ENCODE measurements at regions not wholly inside any gene's neighbourhood (a gene's known extent, or its start where the extent isn't known, plus 50 kb on each side); places are given as distances from the start of the nearest gene placed in this dataset.

DNA sequence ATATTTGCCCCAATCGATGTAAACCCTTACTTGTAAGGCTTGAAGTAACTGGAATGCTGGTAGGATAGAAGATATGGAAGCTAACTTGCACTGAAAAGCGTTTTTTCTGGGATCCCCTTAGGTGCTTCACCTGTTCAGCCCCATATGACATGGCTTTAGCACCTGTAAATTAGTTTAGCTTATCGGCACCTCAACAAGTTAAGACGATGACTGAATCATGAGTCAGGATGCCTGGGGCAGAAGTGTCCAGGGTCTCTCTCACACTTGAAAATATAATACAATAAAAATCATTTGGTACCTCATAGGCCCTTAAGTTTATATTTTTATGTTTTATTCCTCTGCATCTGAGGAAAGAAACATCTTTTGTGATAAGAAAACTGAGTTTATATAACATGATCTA, 409.2 kb upstream of the LRRC4C start:
- no peak for DNase-seq

DNA sequence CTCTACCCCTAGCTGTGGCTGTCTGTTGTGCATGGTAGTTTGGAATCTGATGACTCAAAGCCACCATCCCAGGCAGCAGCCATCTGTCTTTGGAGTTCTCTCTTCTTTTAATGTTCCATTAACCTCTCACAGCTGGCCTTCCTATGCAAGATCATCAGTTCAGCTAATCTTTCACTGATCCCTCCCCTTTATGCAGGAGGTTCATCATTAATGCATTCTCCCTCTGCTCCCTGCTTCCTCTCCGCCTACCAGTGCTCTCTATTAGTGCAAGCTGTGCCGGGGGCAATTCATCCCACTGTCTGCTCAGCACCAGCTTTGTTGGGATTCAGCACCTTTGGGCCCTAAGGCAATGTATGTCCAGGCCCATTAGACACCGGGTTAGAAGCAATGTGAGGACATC, 413.0 kb upstream of the LRRC4C start:
- no peak for DNase-seq

DNA sequence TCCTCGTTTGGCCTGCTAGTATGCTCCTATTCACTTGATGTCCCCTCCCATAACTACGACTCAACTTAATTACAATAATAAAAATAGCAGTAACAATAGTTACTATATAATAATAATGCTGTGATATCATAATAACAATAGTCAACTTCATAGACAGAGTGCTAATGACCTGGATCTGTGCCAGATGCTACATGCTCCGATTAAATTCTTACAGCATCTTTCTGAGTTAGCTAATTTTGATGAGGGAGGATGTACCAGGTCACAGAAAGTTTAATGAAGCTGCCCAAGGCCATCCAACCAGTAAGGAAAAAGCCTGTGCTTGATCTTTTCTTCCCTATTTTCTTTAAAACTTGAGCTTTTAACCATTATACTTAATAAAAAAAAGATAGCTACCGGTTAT, 413.4 kb upstream of the LRRC4C start:
- no peak for DNase-seq

DNA sequence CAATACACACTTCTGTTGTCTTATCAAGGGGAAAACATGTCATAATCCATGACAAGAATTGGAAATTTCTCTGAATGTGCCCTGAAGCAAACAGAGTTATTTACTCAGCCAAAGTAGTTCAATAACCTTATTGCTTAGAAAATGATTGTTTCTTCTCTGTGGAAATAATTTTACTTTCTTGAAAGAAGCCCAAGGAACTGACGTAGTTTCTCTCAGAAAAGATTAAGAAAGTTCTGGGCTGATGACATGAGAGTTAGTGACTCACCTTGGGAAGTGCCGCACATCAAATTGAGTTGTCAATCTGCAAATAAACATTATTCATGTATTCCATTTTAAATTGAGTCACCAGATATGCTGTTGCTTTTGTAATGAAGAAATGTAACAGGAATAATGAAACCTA, 418.6 kb upstream of the LRRC4C start:
- no peak for DNase-seq

DNA sequence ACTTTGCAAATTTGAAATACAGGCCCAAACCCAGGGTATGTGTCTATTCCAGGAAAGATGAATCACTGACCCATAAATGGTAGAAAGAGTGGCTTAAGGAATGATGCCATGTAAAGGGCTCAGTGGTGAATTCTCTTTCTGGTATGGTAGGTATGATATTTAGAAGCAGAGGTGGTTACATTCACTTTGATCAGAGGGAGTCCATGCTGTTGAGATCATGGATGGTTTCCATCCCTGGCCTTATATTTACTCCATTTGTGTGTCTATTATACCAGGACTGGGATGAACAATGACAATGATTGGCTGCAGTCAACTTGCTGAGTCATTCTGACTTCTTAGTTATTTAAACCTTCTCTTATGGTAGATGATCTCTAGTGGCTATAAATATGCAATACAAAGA, 419.8 kb upstream of the LRRC4C start:
- no peak for DNase-seq

DNA sequence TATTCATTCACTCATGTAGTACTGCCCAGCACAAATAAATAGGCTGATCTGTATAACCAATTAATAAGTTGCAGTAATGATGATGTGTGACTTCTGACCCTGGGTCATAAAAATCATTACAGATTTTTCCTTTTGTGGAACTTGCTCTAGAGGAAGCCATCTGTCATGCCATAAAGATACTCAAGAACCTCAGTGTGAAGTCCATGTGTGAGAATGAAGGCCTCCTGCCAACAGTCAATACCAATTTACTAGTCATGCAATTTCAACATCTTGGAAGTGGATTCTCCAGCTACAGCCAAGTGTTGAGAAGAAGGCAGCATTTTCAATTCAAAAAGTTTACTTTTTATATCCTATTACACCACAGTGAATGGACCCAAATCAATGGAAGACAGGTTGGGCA, 435.6 kb upstream of the LRRC4C start:
- no peak for DNase-seq

DNA sequence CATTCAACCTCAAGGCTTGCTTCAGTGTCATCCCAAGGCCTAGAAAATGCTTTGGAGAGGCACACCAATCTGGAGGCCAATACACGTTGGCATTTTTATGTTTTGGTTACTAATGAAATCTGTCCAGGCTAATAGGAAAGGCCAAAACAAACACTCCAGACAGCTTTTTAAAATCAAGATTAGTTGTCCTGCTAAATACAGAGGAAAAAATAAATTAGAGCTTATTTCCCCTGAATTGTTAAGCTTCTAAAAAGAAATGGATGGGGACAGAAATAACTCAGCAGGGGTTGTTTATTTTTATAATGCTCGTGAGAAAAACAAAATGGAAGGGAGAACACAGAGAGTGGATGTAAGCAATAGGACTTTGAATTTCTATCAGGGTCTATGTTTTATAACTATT, 438.5 kb upstream of the LRRC4C start:
- no peak for DNase-seq

DNA sequence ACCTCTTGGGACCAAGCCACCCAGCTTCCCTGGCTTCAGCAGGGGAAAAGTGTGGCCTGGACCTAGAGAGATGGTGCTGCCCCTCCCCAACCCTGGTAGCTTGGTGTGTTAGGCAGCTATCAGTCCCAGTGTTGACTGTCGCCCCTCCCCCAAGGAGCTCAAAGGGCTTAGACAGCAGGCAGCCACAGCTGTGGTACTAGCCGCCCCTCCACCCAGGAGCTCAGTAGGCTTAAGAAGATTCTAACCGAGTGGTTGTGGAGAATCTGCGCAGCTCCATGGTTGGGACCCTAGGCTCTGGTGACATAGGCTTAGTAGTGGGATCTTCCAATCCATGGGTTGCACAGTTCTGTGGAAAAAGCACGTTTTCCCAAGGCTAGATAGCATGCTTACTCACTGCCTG, 458.4 kb upstream of the LRRC4C start:
- DNase-seq: no peak

DNA sequence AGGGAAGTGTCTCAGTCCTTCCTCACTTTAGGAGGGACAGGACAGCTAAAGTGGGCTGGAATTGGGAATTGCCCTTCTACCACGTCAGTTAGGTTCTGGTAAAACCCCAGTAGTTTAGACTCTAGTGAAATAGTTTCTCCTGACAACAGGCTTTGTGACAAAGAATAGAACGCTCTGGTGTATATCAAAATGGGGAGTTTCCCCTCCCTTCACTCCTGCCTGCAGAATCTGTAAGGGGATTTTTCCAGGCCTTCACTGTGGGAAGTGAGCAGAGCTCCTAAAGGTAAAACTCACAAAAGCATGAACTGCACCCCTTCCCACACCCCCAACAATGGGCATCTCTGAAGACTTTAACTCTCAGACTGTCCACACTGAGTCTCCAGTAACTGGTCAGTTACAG, 460.9 kb upstream of the LRRC4C start:
- no peak for DNase-seq

DNA sequence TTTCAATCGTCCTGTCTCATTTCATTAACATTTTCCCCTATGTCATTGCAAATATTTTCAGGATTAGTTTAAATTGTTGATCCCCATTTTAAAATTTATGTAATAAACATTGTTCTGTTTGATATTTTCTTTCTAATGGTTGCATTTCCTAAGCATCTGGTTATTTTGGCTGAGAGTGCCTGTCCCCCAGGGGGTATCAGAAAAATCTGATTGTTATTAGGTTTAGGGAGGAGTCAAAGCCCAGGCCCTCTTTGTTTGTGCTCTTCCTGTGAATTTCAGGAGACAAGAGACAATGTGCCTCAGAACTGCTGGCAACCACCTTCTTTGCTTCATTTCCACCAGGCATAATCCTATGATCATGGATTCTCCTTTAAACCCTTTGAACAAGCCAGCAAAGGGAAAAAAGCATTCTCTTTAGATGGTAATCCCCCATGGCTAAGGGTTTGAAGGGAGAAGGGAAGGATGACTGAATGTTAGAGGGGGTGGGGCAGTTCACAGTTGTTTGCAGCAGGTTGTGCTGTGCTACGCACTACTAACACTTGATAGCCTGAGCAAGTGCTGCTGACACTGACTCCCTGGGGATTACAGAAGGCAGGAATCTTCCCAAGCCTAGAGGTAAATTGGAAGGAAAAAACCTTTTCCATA, 462.4 kb upstream of the LRRC4C start:
- no peak for DNase-seq

DNA sequence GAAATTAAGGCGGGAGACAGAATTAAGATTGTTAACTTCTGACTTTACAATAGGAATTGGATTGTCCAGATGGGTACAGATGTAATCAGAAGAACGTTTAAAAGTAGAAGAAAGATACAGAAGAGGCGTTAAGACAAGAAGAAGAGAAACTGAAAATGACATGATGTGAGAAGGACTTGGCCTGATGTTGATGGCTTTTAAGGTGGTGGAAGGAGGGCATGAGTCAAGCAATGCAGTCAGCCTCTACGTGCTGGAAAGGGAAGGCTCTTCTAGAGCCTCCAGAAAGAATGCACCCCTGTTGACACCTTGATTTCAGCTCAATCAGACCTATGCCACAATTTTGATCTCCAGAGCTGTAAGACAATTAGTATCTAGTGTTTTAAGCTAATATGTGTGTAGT, 466.9 kb upstream of the LRRC4C start:
- no peak for DNase-seq

DNA sequence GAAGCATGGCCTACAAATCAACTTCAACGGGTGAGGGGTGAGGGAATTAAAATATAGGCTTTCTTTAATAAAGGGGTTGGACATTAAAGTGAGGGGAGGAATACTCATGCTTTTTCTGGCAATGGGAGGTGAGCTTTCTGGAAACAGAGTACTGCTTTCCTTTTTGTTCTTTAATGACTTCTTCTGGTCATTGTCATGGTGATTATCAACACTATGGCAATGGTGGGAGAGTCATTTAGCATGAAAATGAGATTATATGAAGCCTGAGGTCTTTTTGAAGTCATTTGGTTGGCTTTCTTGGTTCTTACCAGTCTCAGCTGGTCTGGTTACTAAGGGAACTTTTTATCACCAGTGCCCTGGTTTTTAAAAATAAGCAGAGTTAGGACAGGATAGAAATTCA, 475.8 kb upstream of the LRRC4C start:
- no peak for DNase-seq

DNA sequence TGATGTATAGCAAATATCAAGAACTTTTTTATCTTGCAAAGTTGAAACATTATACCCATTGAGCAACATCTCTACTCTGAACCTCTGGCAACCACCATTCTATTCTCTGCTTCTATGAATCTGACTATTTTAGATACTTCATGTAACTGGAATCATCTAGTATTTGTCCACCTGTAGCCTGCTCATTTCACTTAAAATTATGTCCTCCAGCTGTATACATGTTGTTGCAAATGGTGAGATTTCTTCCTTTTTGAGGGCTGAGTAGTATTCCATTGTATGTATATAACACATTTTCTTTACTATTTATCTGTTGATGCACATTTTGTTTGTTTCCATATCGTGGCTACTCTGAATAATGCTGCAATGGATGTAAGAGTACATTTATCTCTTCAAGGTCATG, 476.3 kb upstream of the LRRC4C start:
- DNase-seq: no peak

DNA sequence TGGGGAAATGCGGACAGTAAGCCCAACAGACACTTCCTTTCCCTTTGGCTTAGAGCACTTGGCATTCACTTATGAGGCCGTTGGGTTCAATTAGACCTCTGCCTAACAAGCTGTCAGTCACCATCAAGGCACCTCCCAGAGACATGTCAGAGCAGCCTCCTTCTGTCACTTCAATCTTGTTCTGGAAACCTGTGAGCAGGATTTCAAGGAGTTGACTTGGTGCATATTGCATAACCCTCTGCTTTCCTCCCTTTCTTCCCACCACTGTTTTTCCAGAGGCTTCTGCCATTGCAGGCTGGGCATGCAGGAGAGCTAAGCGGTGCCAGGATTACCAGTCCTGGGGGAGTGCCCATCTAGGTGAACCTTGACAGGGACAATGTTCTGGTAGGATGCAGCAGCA, 484.2 kb upstream of the LRRC4C start:
- DNase-seq: no peak

DNA sequence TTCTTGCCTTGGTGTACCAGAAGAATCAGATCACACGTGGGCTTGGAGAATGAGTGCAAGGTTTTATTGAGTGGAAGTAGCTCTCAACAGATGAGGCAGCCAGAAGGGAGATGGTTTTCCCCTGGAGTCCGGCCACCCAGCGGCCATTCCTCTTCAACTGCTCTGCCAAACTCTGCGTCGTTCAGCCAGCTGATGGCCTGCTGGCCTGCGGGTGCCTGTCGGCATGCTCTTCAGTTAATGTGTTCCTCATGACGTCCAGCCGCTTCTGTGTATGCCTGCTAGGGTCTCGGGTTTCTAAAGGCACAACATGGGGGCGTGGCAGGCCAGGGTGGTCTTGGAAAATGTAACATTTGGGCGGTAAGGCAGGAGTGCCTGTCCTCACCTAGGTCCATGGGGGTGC, 487.9 kb upstream of the LRRC4C start:
- no peak for DNase-seq

DNA sequence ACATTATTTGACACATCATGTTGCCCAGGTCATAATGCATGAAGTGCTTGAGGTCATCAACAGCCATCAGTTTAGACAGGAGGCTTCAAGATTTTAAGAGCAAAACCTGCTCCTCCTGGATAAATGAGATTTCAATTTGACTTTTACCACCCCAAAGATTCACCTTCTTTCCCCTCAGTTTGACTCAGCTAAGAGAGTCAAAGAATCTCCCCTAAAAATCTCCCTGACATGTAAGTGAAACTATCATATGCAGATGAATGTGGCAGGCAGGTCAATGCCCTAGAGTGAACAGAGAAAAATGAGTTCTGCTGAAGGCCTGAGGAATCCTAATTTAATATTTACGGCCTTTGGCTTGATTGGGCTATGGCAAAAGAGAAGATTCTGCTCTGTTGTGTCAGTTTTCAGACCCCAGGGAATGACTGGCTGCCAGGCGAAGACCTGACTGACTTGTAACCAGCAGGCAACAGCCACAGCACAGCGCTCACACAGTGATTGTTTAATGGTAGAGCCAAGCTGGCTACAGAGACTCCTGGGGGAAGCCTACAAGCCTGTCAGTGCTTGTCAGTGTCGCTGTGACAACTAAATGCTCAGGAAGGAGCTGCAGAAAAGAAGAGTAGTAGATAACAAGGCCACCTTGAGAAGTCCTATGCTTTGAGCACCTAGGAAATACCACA, 491.2 kb upstream of the LRRC4C start:
- no peak for DNase-seq

DNA sequence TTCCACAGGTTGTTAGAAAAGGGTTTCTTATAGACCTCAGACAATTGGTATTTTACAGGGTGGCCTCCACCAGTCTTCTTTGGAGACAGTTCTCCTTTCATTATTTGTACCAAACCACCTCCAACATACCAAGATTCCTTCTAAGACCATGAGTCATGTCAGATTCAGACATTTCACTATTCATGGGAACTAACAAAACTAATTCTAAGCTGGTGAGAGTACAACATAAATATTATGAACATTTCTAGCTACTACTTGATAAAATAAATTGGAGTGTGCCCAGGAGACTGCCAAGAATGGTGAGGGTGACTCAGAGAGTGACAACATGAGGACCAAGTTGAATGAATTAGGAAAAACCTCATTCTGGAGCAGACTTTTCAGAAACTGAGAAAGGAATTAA, 494.6 kb upstream of the LRRC4C start:
- no peak for DNase-seq

DNA sequence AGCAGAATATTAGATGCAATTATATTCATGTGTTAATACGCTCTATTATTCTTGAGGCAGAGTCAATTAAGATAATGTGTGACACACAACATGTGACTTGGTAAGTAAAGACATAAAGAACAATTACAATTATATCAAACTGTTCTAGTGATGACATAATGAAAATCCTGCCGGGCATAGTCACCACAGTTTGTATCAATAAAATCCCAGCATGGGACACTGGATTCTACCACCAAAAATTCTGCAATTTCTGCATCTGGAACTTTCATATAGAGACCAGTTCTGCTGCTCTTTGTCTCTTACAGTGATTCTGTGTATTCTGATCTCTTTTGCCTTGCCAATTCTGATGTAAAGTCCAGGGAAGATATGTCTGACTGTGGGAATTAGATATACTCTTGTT, 495.6 kb upstream of the LRRC4C start:
- DNase-seq: no peak

DNA sequence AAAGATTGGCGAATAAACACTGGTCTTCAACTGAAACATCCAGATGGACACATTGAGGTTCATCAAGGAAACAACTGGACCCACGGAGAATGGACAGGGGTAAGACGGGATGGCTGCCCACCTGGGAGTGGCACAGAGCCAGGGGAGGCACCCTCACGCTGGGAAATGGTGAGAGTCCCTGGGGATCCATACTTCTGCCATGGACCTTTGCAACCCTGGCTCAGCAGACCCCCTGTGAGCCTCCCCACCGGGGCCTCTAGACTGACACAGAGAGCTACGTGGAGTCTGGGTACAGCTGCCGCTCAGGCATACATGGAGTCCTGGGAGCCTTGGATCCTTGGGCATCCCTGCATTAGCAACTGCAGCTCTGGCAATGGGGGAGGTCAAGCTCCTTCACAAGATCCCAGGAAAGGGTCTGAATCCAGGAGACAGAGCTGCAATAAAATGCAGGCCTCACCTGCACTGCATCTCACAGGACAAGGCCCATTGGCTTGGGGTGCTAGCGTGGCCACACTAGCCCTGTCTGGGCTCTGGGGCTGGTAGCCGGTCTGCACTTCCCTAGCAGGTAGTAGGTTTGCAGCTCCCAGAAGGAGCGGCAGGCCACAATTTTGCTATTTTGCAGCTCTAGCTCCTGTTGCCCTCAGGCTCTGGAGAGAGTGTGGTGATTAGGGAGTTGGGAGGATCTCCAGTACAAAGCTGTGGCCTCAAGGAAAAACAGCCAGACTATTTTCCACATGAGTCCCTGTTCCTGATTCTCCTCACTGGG, 496.4 kb upstream of the LRRC4C start:
- no peak for DNase-seq

DNA sequence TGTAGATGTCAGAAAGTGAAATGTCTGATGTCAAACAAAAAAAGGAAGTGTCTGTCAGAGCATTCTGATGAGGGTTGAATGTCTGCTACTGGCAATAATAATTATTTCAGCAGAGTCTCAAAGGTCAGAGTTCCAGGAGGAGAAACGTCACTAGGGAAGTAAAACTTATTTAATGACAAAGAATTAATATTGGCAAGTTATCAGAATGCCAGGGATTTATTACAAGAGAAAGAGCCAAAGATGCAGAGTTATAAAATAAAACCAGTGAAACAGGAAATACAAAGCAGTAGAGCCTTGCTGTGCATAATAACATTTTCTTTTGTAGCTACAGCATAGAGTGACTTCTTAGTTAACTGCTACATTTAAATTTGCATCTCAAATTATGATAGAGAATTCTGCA, 504.0 kb upstream of the LRRC4C start:
- DNase-seq: no peak

DNA sequence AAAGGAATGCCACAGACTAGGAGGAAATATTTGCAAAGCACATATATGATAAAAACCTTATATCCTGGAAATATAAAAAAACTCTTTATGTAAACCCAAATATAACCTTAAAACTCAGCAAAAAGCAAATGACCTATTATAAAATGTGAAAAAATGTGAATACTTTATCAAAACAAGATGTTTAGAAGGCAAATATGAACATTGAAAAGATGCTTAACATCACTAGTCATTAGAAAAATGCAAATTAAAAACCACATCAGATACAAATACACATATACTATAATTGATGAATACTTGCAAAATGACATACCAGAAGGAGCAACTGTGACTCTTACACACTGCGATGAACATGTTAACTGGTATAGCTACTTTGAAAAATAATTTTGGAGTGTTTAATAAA, 511.2 kb upstream of the LRRC4C start:
- no peak for DNase-seq

DNA sequence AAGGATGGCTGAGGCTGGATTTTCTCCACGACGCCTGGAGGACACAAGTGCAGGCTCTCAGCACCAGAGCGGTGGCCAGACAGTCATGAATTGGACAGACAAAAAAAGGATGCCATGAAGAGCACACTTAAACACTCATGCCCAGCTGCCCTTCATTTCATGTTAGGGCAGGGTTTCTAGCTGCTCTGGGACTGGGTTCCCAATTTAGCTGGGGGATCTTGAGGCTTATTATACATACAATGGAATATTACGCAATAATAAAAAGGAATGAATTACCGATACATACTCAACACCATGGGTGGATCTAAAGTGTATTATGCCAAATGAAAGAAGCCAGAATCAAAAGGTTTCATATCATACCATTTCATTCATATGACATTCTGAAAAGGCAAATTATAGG, 512.1 kb upstream of the LRRC4C start:
- no peak for DNase-seq

DNA sequence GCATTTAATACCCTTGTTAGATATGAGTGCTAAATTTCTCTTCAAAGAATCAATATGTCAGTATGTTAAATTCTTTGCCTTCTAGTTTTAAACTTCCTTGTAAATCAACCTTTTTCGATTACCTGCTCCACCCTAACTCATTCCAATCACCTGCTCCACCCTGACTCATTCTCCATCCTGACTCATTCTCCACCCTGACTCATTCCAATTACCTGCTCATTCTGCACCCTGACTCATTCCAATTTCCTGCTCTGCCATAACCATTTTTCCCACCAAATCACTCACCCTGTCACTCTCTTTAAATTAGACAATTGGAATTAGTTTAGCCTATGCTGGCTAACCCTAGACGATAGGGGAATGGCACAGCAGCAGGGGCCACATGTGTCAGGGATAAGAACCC, 519.5 kb upstream of the LRRC4C start:
- no peak for DNase-seq

DNA sequence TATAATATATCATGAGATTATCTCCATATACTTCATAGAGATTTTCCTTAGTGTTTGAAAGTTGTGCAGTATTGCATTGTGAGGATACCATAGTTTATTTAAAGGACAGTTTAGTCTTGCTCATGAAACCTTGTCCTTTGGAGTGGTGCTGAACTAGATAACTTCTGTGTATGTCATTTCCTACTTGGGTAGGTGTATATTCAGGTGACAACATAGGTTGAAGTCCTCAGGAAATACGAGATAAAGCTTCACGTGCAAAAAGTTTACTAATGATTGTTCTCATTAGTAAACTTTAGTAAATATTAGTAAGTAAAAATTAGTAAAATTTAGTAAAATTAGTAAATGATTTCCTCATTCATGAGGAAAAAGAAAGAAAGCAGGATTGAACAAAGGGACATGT, 521.3 kb upstream of the LRRC4C start:
- no peak for DNase-seq

DNA sequence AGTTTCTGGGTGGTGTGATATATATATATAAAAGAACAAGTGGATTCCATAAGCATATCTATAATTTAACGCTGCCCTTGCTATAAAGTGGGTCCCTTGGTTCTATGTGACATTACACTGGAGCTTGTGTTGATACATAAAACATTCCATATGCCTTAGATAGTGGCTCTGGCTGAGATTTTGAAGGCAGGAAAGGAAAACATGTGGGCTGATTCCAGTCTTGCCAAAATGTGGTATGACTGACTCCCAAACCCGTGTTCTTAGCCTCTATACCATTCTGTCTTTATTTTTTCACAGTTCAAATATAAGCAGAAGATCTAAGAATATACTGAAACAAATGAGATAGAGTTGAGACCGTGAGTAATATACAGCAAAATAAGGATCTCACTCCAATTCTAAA, 522.8 kb upstream of the LRRC4C start:
- no peak for DNase-seq
